ENCODE measurements at regions not wholly inside any gene's neighbourhood (a gene's known extent, or its start where the extent isn't known, plus 50 kb on each side); places are given as distances from the start of the nearest gene placed in this dataset.

DNA sequence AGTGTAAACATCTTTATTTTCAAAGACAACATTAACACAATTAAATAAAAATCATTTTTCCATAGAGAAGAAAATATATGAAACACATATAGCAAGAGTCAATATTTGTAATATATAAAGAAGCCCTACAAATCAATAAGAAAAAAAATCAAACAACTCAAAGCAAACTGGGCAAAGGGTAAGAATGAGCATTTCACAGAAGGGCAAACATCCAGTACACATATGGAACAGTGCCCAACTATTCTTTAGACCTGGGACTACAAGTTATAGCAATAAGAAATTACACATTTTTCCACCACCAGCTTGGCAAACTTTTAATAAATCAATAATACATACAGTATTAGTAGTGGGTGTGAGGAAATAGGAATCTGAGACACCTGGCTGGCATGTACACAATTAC is 324.1 kb downstream of the CYP26B1 start (continued):
- TF ChIP-seq RXRA (IDR thresholded peaks at IDR 0.05; ENCODE audit: insufficient read depth, low read depth, low read length) (no peak), HDAC2 (IDR thresholded peaks at IDR 0.05; ENCODE audit: borderline replicate concordance in 1 of 2, low read depth in 2 of 2, low read length in 2 of 2) (no peak), FOSL1 (IDR thresholded peaks at IDR 0.05; ENCODE audit: insufficient read depth, low read depth, low read length) (no peak), GABPA (IDR thresholded peaks at IDR 0.05; ENCODE audit: borderline replicate concordance, insufficient read depth, low read length) (no peak), BRCA1 (IDR thresholded peaks at IDR 0.05; ENCODE audit: low read depth, low read length) (no peak), NANOG (IDR thresholded peaks at IDR 0.05; ENCODE audit: insufficient read depth, low read depth, low read length, poor library complexity, severe bottlenecking) (no peak)
